HG02885 (cell line): ENCODE measurements at regions not wholly inside any gene's neighbourhood (a gene's known extent, or its start where the extent isn't known, plus 50 kb on each side); places are given as distances from the start of the nearest gene placed in this dataset.

Experiments
- ATAC-seq: cut with Tn5 transposase; IDR thresholded peaks from one replicate; pipeline ENCODE4 v1.9.1; 2021; ENCODE audit warnings: mild to moderate bottlenecking; ENCODE audit not compliant: unreplicated experiment, poor library complexity

GRCh38 chr4:20126906-20127305, 124.8 kb upstream of the SLIT2 start:
- ATAC-seq = no peak

DNA sequence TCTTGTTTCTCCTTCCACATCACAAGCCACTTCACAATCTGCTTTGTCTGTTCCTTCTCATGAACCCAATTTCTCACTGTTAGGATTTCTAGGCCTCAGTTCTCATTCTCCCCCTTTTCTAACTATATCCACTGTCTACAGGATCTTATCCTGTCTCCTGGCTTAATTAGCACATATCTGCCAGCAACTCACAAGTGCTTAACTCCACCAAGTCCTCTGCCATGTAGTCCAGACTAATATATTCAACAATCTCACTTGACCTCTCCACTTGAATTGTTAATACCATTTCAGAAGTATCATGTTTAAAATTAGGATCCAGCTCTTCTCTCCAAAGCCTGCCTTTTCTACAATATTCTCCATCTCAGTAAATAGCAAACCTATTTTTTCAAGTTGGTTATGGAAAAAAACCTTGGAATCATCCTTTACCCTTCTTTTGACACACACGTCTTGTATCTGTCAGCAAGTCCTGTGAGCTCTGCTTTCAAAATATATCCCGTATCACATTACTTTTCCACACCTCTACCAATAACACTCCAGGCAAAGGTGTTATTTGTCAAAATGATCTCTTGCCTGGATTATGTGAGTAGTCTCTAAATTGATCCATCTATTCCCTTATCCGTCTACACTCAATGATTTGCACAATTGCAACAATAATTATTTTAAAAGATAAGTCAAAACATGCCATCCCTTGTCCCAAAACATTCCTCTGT, 127.2 kb upstream of the SLIT2 start:
- ATAC-seq = no peak

DNA sequence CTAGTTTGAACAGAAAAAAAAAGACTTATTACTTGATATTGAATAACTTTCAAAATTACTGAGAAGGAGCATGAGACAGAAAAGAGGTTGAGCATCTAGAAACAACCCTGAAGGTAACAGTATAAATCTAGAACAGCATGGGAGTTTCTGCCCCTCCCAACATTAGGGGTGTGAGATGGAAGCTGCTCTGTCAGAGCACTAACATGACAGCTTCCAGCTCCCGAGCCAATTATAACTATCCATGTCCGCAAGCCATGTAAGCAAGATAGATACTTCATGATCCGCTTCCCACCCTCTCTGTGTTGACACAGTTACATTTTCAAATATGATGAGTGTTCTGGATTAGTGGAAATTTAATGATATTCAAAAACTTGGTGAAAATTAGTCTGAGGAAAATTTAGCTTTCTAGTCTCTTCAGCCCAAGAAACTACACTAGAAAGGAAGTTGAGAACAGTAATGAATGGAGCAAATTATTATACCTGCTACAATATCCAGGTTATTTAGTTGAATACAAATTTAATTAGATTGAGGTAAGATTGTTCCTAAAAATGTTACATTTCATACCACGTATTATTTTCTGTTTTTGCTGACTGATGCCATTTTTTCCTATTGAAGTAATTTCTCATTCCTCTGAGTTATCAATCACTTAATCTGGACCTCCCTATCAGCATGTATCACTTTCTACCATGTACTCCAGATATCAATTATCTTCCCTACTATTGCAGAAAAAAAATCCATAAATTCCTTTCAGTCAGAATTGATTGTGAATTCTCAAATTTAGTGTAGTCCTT, 129.3 kb upstream of the SLIT2 start:
- no peak for ATAC-seq

- no peak for ATAC-seq
Observed at GRCh38 chr4:20119141-20119540, 132.6 kb upstream of the SLIT2 start.

DNA sequence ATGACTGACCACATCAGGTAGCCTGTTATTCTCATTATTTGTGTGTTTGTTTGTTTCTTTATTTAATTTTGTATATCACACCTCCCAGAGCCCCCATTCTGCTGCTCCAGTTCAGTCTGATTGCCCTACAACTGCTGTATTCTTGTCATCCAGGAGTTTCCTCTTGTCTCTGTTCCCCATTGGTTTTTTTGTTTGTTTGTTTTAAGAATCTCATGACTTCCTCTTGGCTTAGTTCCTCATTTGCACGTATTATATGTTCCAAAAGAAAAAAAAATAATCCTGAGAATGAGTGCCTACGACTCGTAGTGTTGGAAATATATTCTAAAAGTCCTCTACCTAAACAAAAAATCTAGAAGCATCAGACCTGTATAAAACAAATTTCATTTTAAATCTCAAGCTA, 142.3 kb upstream of the SLIT2 start:
- no peak for ATAC-seq

DNA sequence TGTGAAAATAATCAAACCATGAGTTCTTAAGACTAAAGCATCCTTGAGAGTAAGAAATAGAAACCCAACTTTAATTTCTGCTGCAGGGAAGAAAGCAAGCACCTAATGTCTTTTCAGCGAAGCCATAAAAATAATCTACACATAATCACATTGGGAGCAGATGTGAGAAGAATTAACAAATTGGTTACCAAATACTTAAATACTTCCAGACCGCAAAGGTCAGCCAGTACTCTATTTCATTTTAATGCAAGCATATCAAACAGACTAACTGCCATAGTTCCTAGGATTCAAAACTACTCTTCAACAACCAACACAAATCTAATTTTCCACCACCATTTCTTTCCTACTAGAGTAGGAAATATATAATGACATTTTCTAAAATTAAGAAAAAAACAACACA, 144.8 kb upstream of the SLIT2 start:
- no peak for ATAC-seq

GRCh38 chr4:20101831-20102230, 149.9 kb upstream of the SLIT2 start:
- ATAC-seq = no peak

GRCh38 chr4:20096911-20097310, 154.8 kb upstream of the SLIT2 start:
- no peak for ATAC-seq

DNA sequence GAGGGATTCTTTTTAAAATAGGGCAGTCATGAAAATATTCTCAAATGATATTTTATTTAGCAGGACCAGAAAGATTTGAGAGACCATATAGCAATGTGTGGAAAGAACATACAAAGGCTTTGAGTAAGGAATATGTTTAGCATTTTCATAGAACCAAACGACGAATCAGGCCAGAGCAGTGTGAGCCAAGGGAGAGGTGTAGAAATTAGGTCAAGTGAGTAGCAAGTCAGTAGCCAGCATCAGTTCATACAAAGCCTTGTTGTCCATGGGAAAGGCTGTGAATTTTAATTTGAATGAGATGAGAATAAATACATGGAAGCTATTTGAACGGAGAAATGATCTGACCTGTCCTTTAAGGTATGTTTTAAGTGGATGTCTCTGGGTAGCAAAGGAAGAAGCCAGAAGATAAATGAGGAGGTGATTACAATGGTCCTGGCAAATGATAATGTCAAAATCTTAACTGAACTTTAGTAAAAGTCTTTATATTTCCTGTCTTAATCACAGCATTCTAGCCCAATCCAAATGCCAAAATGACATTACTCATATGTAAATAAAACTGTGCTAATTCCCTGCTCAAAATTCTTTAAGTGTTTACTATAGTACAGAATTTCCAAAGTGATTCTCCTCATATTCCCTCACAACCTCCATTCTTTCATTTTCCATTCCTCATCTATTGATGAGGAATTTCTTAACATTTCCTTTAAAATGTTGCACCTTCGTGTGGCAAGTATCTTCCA, 155.7 kb upstream of the SLIT2 start:
- no peak for ATAC-seq

GRCh38 chr4:20091781-20092180, 159.9 kb upstream of the SLIT2 start:
- no peak for ATAC-seq

DNA sequence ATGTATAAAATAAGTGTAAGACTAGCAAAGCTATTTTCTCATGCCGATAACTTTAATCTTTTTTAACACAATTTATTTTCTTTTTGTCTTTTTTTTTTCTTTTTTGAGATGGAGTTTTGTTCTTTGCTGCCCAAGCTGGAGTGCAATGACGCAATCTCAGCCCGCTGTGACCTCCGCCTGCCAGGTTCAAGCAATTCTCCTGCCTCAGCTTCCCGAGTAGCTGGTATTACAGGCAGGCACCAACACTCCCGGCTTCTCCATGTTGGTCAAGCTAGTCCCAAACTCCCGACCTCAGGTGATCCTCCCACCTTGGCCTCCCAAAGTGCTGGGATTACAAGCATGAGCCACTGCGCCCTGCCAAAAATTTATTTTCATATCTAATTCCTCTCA, 164.2 kb upstream of the SLIT2 start:
- no peak for ATAC-seq

DNA sequence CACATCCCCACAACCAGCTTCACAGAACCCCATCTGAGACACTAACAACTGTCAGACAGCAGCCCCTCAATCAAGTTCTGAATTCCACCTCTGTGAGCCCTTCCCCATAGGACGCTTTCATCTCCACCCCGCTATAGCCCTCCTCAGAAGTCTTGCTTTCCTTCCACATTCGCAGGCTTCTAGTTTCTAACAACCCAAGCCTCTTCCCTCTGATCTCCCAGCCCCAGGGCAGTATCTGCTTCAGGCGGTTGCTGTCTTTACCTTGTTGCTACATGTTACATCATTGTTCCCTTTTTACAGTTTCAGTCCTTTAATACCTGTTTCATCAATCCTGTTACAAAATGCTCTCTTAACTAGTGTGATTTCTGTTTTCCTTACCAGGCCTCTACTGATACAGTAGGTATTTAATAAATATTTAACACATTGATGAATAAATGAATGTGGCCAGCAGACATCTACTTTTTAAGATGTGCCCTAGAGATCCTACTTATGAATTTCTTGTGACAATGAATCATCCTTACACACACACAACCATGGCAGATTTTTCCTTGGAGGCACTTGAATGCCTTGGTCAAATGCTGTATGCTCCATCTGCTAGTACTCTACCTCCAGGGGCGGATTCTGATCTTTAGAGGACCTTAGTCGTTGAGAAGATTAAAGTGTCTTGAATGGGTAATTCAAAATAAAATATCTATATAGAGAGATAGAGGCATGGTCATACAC, 164.7 kb upstream of the SLIT2 start:
- ATAC-seq = no peak

- no peak for ATAC-seq
Observed at GRCh38 chr4:20086067-20086798, 165.5 kb upstream of the SLIT2 start.

GRCh38 chr4:20085653-20086052, 166.1 kb upstream of the SLIT2 start:
- ATAC-seq = no peak

- ATAC-seq = no peak
Observed at GRCh38 chr4:20085156-20085555, 166.5 kb upstream of the SLIT2 start.

GRCh38 chr4:20084488-20084887, 167.2 kb upstream of the SLIT2 start:
- ATAC-seq = no peak

DNA sequence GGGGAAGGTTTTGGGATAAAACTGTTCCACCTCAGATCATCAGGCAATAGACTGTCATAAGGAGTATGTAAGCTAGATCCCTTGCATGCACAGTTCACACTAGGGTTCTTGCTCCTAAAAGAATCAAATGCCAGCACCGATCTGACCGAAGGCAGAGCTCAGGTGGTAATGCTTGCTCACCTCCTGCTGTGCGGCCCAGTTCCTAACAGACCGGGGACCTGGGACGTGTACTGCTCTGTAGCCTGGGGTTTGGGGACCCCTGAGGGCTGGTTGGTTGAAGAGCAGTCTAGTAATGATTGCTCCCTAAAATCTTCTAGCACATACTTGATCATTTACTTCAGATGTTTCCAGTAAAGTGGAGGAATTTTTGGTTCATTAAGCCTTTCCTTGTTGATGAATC, 173.1 kb upstream of the SLIT2 start:
- no peak for ATAC-seq

DNA sequence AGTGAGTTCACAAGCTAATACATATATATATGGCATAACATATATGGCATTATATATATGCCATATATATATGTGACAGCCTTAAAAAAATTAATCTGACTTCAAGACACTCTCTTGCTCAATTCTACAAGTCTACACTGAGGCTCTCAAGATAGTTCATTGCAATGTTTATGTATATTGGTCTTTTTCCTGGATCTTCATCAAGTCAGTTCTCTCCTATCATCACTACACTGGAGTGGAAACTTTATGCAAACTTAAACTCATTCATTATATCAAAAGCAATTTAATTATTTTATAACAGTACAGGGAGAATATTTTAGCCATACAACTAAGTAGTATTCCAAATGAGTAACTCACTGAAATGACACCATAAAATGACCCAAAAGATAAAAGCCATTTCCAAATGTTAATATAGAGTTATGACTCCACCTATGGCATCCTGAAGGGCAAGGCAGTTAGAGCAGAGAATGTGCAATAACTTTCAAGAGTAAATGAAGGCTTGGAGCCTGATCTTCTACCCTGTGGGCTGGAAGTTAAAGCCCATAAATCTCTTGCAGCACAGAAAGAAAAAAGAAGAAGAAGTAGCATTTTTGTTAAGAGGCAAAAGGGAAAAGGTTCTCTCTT, 176.3 kb upstream of the SLIT2 start:
- ATAC-seq = no peak

- ATAC-seq = no peak
Observed at GRCh38 chr4:20074450-20074849, 177.3 kb upstream of the SLIT2 start.

DNA sequence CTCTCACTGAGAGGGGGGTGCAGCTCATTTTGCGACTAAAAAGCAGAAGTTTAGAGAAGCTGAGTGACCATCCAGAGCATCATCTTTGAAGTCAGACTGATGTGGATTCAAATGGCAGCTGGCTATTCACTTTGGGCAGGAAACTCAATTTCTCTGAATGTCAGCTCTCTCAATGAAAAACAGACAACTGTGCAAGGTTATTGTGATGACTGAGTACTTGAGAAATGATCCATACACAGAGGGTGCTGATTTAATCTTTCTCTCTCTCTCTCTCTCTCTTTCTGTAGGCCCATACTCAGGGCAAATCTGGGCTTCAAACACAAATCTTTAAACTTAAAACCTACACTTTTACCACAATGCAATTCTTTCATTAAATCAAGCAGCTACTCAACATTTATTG, 185.8 kb upstream of the SLIT2 start:
- ATAC-seq = no peak
